Vagina (tissue), 2 donors: ENCODE measurements at regions not wholly inside any gene's neighbourhood (a gene's known extent, or its start where the extent isn't known, plus 50 kb on each side); places are given as distances from the start of the nearest gene placed in this dataset.

Source experiments
- DNase-seq, 2 donors: peaks; one replicate each; pipeline ENCODE4 v3.0.0-alpha.2; 2017; ENCODE audit errors: extremely low spot score in 2 of 2
- H3K27ac ChIP-seq: fragments of 200-600 bp; sonication (generic); one replicate; pipeline ENCODE4 v1.5.1; 2019
- H3K27me3 ChIP-seq: fragments of 200-600 bp; sonication (generic); one replicate; pipeline ENCODE4 v1.5.1; 2019
- H3K36me3 ChIP-seq, 2 donors: fragments of 200-600 bp; sonication (generic); one replicate each; pipeline ENCODE4 v1.5.1; 2017 to 2019
- H3K4me1 ChIP-seq: fragments of 200-600 bp; sonication (generic); one replicate; pipeline ENCODE4 v1.5.1; 2019
- H3K4me3 ChIP-seq, 2 donors: fragments of 200-600 bp; sonication (generic); 1 replicate in 1 of 2; 2 replicates in 1 of 2; pipeline ENCODE4 v1.5.1; 2016 to 2019
- H3K9me3 ChIP-seq: fragments of 200-600 bp; sonication (generic); one replicate; pipeline ENCODE4 v1.5.1; 2019
- CTCF ChIP-seq, 3 experiments: fragments of 450-650 bp in 2 of 3; fragments of 200-600 bp in 1 of 3; sonication (generic) in 1 of 3; IDR thresholded peaks; one replicate each; pipeline ENCODE4 v1.5.1; 2017 to 2019; ENCODE audit warnings: antibody characterized with exemption in 3 of 3, mild to moderate bottlenecking in 2 of 3, moderate library complexity in 2 of 3
- POLR2A ChIP-seq, 2 donors: fragments of 450-650 bp; IDR thresholded peaks; one replicate each; pipeline ENCODE4 v1.6.1; 2017; ENCODE audit warnings: antibody characterized with exemption in 2 of 2, mild to moderate bottlenecking in 2 of 2, moderate library complexity in 2 of 2
- POLR2AphosphoS5 ChIP-seq, 2 donors: sonication (generic); formaldehyde crosslinking; IDR thresholded peaks; one replicate each; pipeline ENCODE4 v1.9.0; 2017; ENCODE audit warnings: antibody characterized with exemption in 2 of 2, mild to moderate bottlenecking in 2 of 2, low read depth in 1 of 2; ENCODE audit not compliant: insufficient read depth in 1 of 2
- intact Hi-C: fragments of 100-400 bp; cut with DNase I; formaldehyde crosslinking; loops from one replicate; pipeline ENCODE4 v1.15.1; 2023

GRCh38 chr1:30027247-30027646 is 696.1 kb downstream of the MATN1 start:
- H3K4me3 ChIP-seq = no peak overlapping the region
- no peaks in the 10 kb centered on the region for H3K4me1 ChIP-seq
- H3K9me3 ChIP-seq = no peaks in the 10 kb centered on the region
- no peaks in the 10 kb centered on the region for H3K27me3 ChIP-seq
- TF ChIP-seq CTCF (IDR thresholded peaks at IDR 0.05) = no peak
- TF ChIP-seq POLR2AphosphoS5 (IDR thresholded peaks at IDR 0.05; ENCODE audit: insufficient read depth in 1 of 2, low read depth in 1 of 2) = no peak
- TF ChIP-seq POLR2A (IDR thresholded peaks at IDR 0.05) = no peak
- no peak for DNase-seq
- H3K36me3 ChIP-seq = no peaks in the 10 kb centered on the region
- intact Hi-C loops = no loop called here
- H3K27ac ChIP-seq = no peak overlapping the region

GRCh38 chr1:30024411-30025195 is 698.8 kb downstream of the MATN1 start:
- Histone ChIP-seq H3K27ac (no peak overlapping the region), H3K9me3 (no peaks in the 10 kb centered on the region), H3K36me3 (no peaks in the 10 kb centered on the region), H3K4me1 (no peaks in the 10 kb centered on the region), H3K4me3 (no peak overlapping the region), H3K27me3 (no peaks in the 10 kb centered on the region)
- peak in 1 of 2 donors; percentile 88 for DNase-seq
- intact Hi-C loops = no loop called here
- TF ChIP-seq CTCF (IDR thresholded peaks at IDR 0.05) (no peak), POLR2A (IDR thresholded peaks at IDR 0.05) (no peak), POLR2AphosphoS5 (IDR thresholded peaks at IDR 0.05; ENCODE audit: insufficient read depth in 1 of 2, low read depth in 1 of 2) (no peak)

- no peak for TF ChIP-seq POLR2AphosphoS5 (IDR thresholded peaks at IDR 0.05; ENCODE audit: insufficient read depth in 1 of 2, low read depth in 1 of 2)
- TF ChIP-seq CTCF (IDR thresholded peaks at IDR 0.05) = no peak
- no peak for TF ChIP-seq POLR2A (IDR thresholded peaks at IDR 0.05)
- no peak for DNase-seq
- Histone ChIP-seq H3K36me3 (no peaks in the 10 kb centered on the region), H3K4me1 (no peaks in the 10 kb centered on the region), H3K9me3 (no peaks in the 10 kb centered on the region), H3K4me3 (no peak overlapping the region), H3K27me3 (no peaks in the 10 kb centered on the region), H3K27ac (no peak overlapping the region)
- intact Hi-C loops = no loop called here
Measured at GRCh38 chr1:30023339-30024022, 699.9 kb downstream of the MATN1 start.

- Histone ChIP-seq H3K9me3 (no peaks in the 10 kb centered on the region), H3K36me3 (no peaks in the 10 kb centered on the region), H3K27ac (no peak overlapping the region), H3K4me1 (no peaks in the 10 kb centered on the region), H3K27me3 (no peaks in the 10 kb centered on the region), H3K4me3 (no peak overlapping the region)
- DNase-seq = no peak
- no peak for TF ChIP-seq CTCF (IDR thresholded peaks at IDR 0.05)
- no peak for TF ChIP-seq POLR2AphosphoS5 (IDR thresholded peaks at IDR 0.05; ENCODE audit: insufficient read depth in 1 of 2, low read depth in 1 of 2)
- no peak for TF ChIP-seq POLR2A (IDR thresholded peaks at IDR 0.05)
- intact Hi-C loops = no loop called here
Measured at GRCh38 chr1:30014031-30014430, 709.4 kb downstream of the MATN1 start.
